Endothelial cell of umbilical vein (primary cell): ENCODE measurements at regions not wholly inside any gene's neighbourhood (a gene's known extent, or its start where the extent isn't known, plus 50 kb on each side); places are given as distances from the start of the nearest gene placed in this dataset.

Experiments
- BruUV-seq: library from RNA; stranded (reverse); fragments of 400-500 nt; replicated peaks from 2 replicates; lab custom pipeline; 2021; lab: Mats Ljungman, UMichigan
- CTCF ChIA-PET: fragments of 300-600, 350-600 bp; sonication (Branson Sonifier 250); formaldehyde crosslinking; loops from one replicate; lab custom pipeline; 2021; ENCODE audit warnings: antibody characterized with exemption, inconsistent platforms; lab: Charles Lee
- POLR2A ChIA-PET: fragments of 300-600, 350-600 bp; sonication (Branson Sonifier 250); formaldehyde crosslinking; loops from one replicate; lab custom pipeline; 2021; ENCODE audit warnings: antibody characterized with exemption, inconsistent platforms; lab: Charles Lee
- DNase-seq: peaks from one replicate; pipeline ENCODE4 v3.0.0-alpha.2; 2011; ENCODE audit warnings: low read depth, low spot score
- FAIRE-seq: peaks from 2 replicates; lab custom pipeline; 2011; peaks lifted over from hg19 to GRCh38; lab: Jason Lieb, UNC
- H2AFZ ChIP-seq: 2 replicates; pipeline ENCODE4 v1.6.0; 2012; ENCODE audit warnings: low read depth, low read length, control low read depth, inconsistent platforms
- H3K27ac ChIP-seq: 2 replicates; pipeline ENCODE4 v1.5.1; 2011; ENCODE audit warnings: low read depth, mild to moderate bottlenecking, control low read depth, low read length, moderate library complexity; ENCODE audit not compliant: insufficient read depth
- H3K27me3 ChIP-seq, 2 experiments: 2 replicates each; pipeline versions ENCODE4 v1.6.0 to v1.6.1; 2011; ENCODE audit warnings: low read length in 2 of 2, mixed read lengths in 1 of 2; ENCODE audit not compliant: control insufficient read depth in 2 of 2, insufficient read depth in 2 of 2
- H3K36me3 ChIP-seq, 2 experiments: 2 replicates in 1 of 2; 3 replicates in 1 of 2; pipeline ENCODE4 v1.5.1; 2011; ENCODE audit warnings: low read length in 2 of 2, mild to moderate bottlenecking in 1 of 2, moderate library complexity in 1 of 2; ENCODE audit not compliant: control insufficient read depth in 2 of 2, insufficient read depth in 2 of 2; ENCODE audit errors: extremely low read depth in 1 of 2
- H3K4me1 ChIP-seq: 3 replicates; pipeline ENCODE4 v1.5.1; 2011; ENCODE audit warnings: mild to moderate bottlenecking, low read length; ENCODE audit not compliant: control insufficient read depth, insufficient read depth; ENCODE audit errors: extremely low read depth
- H3K4me2 ChIP-seq: 2 replicates; pipeline ENCODE4 v1.6.1; 2011; ENCODE audit warnings: low read length, control low read depth, mixed read lengths; ENCODE audit not compliant: insufficient read depth
- H3K4me3 ChIP-seq, 3 experiments: fragments of 200-600 bp in 1 of 3; sonication (generic), shearing (Covaris generic) in 1 of 3; replicated peaks in 1 of 3; 2 replicates each; pipeline ENCODE4 v1.5.1; 2011 to 2016; ENCODE audit warnings: control low read depth in 3 of 3, low read length in 3 of 3, mild to moderate bottlenecking in 2 of 3, inconsistent platforms in 1 of 3, low read depth in 1 of 3, moderate library complexity in 1 of 3; ENCODE audit not compliant: insufficient read depth in 1 of 3
- H3K79me2 ChIP-seq: 2 replicates; pipeline ENCODE4 v1.6.0; 2012; ENCODE audit warnings: low read length, inconsistent platforms; ENCODE audit not compliant: control insufficient read depth, insufficient read depth
- H3K9ac ChIP-seq: replicated peaks from 2 replicates; pipeline ENCODE3; 2011; ENCODE audit warnings: low read length, control low read depth; ENCODE audit not compliant: insufficient read depth; ENCODE audit errors: extremely low read depth
- H3K9me1 ChIP-seq: replicated peaks from 3 replicates; pipeline ENCODE4 v1.6.0; 2011; ENCODE audit warnings: mild to moderate bottlenecking, low read length; ENCODE audit not compliant: control insufficient read depth, insufficient read depth; ENCODE audit errors: extremely low read depth
- H3K9me3 ChIP-seq: replicated peaks from 2 replicates; pipeline ENCODE4 v1.5.1; 2012; ENCODE audit warnings: low read length, inconsistent platforms; ENCODE audit not compliant: control insufficient read depth, insufficient read depth
- H4K20me1 ChIP-seq: replicated peaks from 2 replicates; pipeline ENCODE3; 2011; ENCODE audit warnings: mild to moderate bottlenecking, low read length; ENCODE audit not compliant: control insufficient read depth, insufficient read depth; ENCODE audit errors: extremely low read depth
- EZH2 ChIP-seq: IDR thresholded peaks from 2 replicates; pipeline ENCODE4 v1.6.1; 2012; ENCODE audit warnings: borderline replicate concordance, low read depth, mild to moderate bottlenecking, moderate library complexity, low read length, inconsistent platforms; ENCODE audit not compliant: severe bottlenecking
- FOS ChIP-seq: IDR thresholded peaks from 2 replicates; pipeline ENCODE4 v1.6.1; 2011; ENCODE audit warnings: mild to moderate bottlenecking, low read length, moderate library complexity, borderline replicate concordance; ENCODE audit not compliant: insufficient read depth
- GATA2 ChIP-seq: IDR thresholded peaks from 2 replicates; pipeline ENCODE4 v1.7.0; 2011; ENCODE audit warnings: low read depth, mild to moderate bottlenecking, moderate library complexity, mixed read lengths, low read length; ENCODE audit not compliant: insufficient read length, insufficient read depth
- MYC ChIP-seq: IDR thresholded peaks from one replicate; pipeline ENCODE4 v1.6.1; 2011; ENCODE audit warnings: mild to moderate bottlenecking, low read depth, low read length
- POLR2AphosphoS5 ChIP-seq: IDR thresholded peaks from 2 replicates; pipeline ENCODE4 v1.6.1; 2012; ENCODE audit warnings: low read depth, mild to moderate bottlenecking, control low read depth, low read length, moderate library complexity; ENCODE audit not compliant: insufficient read depth
- dilution Hi-C: fragments of 300-500 bp; cut with MboI; formaldehyde crosslinking; loops from one replicate; pipeline ENCODE4 v1.15.0; 2019; ENCODE audit warnings: low sequenced_read_pairs; ENCODE audit not compliant: extremely low pct_ligation_motif_present
- intact Hi-C: fragments of 100-400 bp; cut with micrococcal nuclease; formaldehyde crosslinking; loops from one replicate; pipeline ENCODE4 v1.10.0; 2022

GRCh38 chrX:43139645-43140044, 361.7 kb upstream of the PPP1R2C start:
- TF ChIP-seq POLR2AphosphoS5, result no peak
- TF ChIP-seq MYC, result no peak
- no peak for TF ChIP-seq FOS
- TF ChIP-seq EZH2, result no peak
- POLR2A ChIA-PET, result no interaction called here
- no peaks in the 10 kb centered on the region for H3K36me3 ChIP-seq
- intact Hi-C loops (no loop called here), dilution Hi-C loops (no loop called here)
- no peaks in the 10 kb centered on the region for H3K4me1 ChIP-seq
- DNase-seq (no peak), FAIRE-seq (no peak)
- H3K4me3 ChIP-seq, result no peak overlapping the region
- BruUV-seq, result no TSS peak
- no peak overlapping the region for H3K9ac ChIP-seq
- H2AFZ ChIP-seq, result no peak overlapping the region
- CTCF ChIA-PET, result no interaction called here
- no peaks in the 10 kb centered on the region for H3K79me2 ChIP-seq
- no peaks in the 10 kb centered on the region for H3K9me1 ChIP-seq
- no peaks in the 10 kb centered on the region for H3K27me3 ChIP-seq
- no peaks in the 10 kb centered on the region for H4K20me1 ChIP-seq
- H3K4me2 ChIP-seq, result no peak overlapping the region
- H3K9me3 ChIP-seq, result no peaks in the 10 kb centered on the region
- no peak overlapping the region for H3K27ac ChIP-seq

DNA sequence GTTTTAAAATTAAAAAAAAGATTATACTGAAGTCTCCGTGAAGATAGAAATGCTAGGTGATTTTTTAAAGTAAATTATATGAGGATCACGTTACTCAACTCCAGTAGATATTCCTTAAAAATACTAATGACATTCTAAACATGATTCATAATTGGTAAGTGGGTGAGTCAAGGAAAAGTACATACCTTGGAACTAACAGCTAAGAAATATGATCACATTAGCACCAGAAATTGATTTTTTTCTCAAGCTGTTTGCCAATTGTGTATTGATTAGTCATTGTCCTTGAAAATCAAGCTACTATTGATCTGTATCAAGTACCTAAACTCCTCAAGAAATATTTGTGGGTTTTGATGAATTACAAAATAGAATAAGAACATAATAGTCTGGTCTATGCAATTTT, 362.6 kb upstream of the PPP1R2C start:
- H3K27me3 ChIP-seq, result no peaks in the 10 kb centered on the region
- POLR2A ChIA-PET, result no interaction called here
- no peak overlapping the region for H2AFZ ChIP-seq
- FAIRE-seq (no peak), DNase-seq (no peak)
- no peak overlapping the region for H3K4me3 ChIP-seq
- H3K36me3 ChIP-seq, result no peaks in the 10 kb centered on the region
- no peaks in the 10 kb centered on the region for H3K9me3 ChIP-seq
- BruUV-seq, result no TSS peak
- H3K4me2 ChIP-seq, result no peak overlapping the region
- dilution Hi-C loops (no loop called here), intact Hi-C loops (no loop called here)
- no peaks in the 10 kb centered on the region for H4K20me1 ChIP-seq
- H3K9ac ChIP-seq, result no peak overlapping the region
- H3K9me1 ChIP-seq, result no peaks in the 10 kb centered on the region
- TF ChIP-seq GATA2, result no peak
- no peaks in the 10 kb centered on the region for H3K4me1 ChIP-seq
- CTCF ChIA-PET, result no interaction called here
- H3K27ac ChIP-seq, result no peak overlapping the region
- H3K79me2 ChIP-seq, result no peaks in the 10 kb centered on the region
